Testis (tissue), 2 donors: ENCODE measurements at regions not wholly inside any gene's neighbourhood (a gene's known extent, or its start where the extent isn't known, plus 50 kb on each side); places are given as distances from the start of the nearest gene placed in this dataset.

Experiments used
- DNase-seq: peaks from one replicate; pipeline ENCODE4 v3.0.0-alpha.2; 2019
- H3K27ac ChIP-seq, 2 donors: fragments of 200-600 bp; sonication (generic); one replicate each; pipeline ENCODE4 v1.5.1; 2019
- H3K27me3 ChIP-seq: fragments of 200-600 bp; sonication (generic); one replicate; pipeline ENCODE4 v1.5.1; 2019
- H3K36me3 ChIP-seq: fragments of 200-600 bp; sonication (generic); one replicate; pipeline ENCODE4 v1.5.1; 2017; ENCODE audit warnings: low read depth; ENCODE audit errors: missing control alignments
- H3K4me1 ChIP-seq: fragments of 200-600 bp; sonication (generic); one replicate; pipeline ENCODE4 v1.5.1; 2019
- H3K4me3 ChIP-seq, 2 donors: fragments of 200-600 bp; sonication (generic); one replicate each; pipeline ENCODE4 v1.5.1; 2017 to 2019
- H3K9me3 ChIP-seq: fragments of 200-600 bp; sonication (generic); one replicate; pipeline ENCODE4 v1.5.1; 2017
- POLR2A ChIP-seq: fragments of 450-650 bp; IDR thresholded peaks from one replicate; pipeline ENCODE4 v1.6.1; 2017; ENCODE audit warnings: antibody characterized with exemption, mild to moderate bottlenecking, moderate library complexity
- WGBS, 2 donors: methylation state at CpG; one replicate each; pipeline ENCODE4 v1.1.5; 2018; 5-methylcytosine and 5-hydroxymethylcytosine counted together
- intact Hi-C: fragments of 100-400 bp; cut with DNase I; formaldehyde crosslinking; loops from one replicate; pipeline ENCODE4 v1.15.1; 2023; ENCODE audit warnings: low total_unique reads
- TF ChIP-seq, protein P1 (sequence below), 3 experiments: fragments of 450-650 bp in 2 of 3; fragments of 200-600 bp in 1 of 3; sonication (generic) in 1 of 3; IDR thresholded peaks; one replicate each; pipeline ENCODE4 v1.5.1; 2016 to 2019; ENCODE audit warnings: antibody characterized with exemption in 3 of 3, mild to moderate bottlenecking in 2 of 3, moderate library complexity in 1 of 3

DNA sequence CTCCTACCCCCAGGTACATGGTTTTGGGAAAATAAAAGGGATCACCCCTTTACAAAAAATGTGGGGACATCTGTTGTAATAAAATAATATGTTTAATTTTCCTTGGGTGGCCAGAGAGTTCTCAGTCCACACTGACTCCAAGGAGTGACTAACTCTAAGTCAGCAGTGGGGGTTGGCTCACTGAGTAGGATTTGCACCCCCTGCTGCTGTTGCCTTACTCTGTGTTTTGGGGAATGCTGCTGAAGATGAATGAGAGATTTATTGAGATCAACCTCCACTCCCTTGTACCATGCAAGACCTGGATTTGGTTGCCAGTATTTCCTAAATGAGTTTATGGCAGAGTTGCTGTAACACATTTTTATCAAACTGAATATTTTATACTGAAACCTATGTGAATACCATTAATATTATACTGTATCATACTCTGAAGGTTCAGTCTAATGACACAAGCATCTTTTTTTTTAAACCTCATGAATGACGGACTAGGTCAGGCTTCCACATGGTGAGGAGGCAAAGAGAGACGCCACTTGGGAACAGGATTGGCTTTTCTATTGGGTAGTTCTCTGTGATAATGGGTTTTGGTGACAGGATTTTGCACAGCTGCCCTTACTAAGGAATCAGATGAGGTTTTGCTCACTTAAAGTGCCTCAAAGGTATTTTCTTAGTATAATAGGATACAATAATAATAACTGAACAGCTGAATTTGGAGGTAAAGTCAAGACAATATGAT lies 121.3 kb upstream of the OSMR start:
- Histone ChIP-seq H3K27me3 (no peaks in the 10 kb centered on the region), H3K27ac (peak overlapping the region in 1 of 2 donors; percentile 50), H3K4me1 (peaks cover 22% of the 10 kb centered on the region), H3K9me3 (no peaks in the 10 kb centered on the region), H3K36me3 (no peaks in the 10 kb centered on the region), H3K4me3 (no peak overlapping the region)
- WGBS, 2 donors = 82 to 93% methylated on average over 2 of the region's 2 CpGs
- TF ChIP-seq, protein P1, sequence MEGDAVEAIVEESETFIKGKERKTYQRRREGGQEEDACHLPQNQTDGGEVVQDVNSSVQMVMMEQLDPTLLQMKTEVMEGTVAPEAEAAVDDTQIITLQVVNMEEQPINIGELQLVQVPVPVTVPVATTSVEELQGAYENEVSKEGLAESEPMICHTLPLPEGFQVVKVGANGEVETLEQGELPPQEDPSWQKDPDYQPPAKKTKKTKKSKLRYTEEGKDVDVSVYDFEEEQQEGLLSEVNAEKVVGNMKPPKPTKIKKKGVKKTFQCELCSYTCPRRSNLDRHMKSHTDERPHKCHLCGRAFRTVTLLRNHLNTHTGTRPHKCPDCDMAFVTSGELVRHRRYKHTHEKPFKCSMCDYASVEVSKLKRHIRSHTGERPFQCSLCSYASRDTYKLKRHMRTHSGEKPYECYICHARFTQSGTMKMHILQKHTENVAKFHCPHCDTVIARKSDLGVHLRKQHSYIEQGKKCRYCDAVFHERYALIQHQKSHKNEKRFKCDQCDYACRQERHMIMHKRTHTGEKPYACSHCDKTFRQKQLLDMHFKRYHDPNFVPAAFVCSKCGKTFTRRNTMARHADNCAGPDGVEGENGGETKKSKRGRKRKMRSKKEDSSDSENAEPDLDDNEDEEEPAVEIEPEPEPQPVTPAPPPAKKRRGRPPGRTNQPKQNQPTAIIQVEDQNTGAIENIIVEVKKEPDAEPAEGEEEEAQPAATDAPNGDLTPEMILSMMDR (IDR thresholded peaks at IDR 0.05) = no peak
- TF ChIP-seq POLR2A = no peak
- intact Hi-C loops = no loop called here
- no peak for DNase-seq

DNA sequence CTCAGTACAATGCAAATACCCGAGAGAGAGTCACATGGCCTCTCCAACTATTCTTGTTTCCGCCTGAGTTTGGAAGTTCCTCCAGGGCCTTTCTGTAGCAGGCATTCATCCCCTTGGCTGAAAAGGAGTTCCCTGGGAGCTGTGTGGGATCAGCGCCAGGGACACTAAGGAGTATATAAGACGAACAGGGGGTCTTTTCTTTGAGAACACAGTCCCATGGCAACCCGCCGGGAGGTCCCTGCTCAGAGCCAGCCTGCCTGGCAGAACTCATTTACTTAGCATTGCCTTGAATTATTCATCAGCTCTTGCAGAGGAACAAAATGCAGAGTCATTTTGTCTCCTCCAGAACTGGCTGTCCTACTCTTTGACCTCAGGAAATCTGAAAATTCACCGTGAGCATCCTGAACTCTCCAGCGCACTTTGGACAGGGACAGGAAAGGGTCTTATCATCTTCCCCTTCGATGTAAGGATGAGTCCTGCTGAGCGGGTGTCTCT lies 120.4 kb upstream of the OSMR start:
- intact Hi-C loops = no loop called here
- TF ChIP-seq, protein P1 (IDR thresholded peaks at IDR 0.05) = no peak
- TF ChIP-seq POLR2A = no peak
- no peaks in the 10 kb centered on the region for H3K36me3 ChIP-seq
- H3K4me1 ChIP-seq = peaks cover 21% of the 10 kb centered on the region
- peak; percentile 37 for DNase-seq
- no peak overlapping the region for H3K4me3 ChIP-seq
- no peaks in the 10 kb centered on the region for H3K27me3 ChIP-seq
- H3K27ac ChIP-seq = peak overlapping the region in 1 of 2 donors; percentile 50
- 59 to 65% methylated on average over 10 of the region's 10 CpGs for WGBS, 2 donors
- no peaks in the 10 kb centered on the region for H3K9me3 ChIP-seq

- intact Hi-C loops = no loop called here
- Histone ChIP-seq H3K27me3 (no peaks in the 10 kb centered on the region), H3K4me3 (no peak overlapping the region), H3K9me3 (no peaks in the 10 kb centered on the region), H3K27ac (peak overlapping the region in 1 of 2 donors; percentile 50), H3K4me1 (peaks cover 21% of the 10 kb centered on the region), H3K36me3 (no peaks in the 10 kb centered on the region)
- 90 to 92% methylated on average over 3 of the region's 3 CpGs for WGBS, 2 donors
- TF ChIP-seq, protein P1 (IDR thresholded peaks at IDR 0.05) = no peak
- no peak for TF ChIP-seq POLR2A
- DNase-seq = no peak
Measured at GRCh38 chr5:38726279-38726678, 119.5 kb upstream of the OSMR start.

GRCh38 chr5:38728029-38728428 lies 117.8 kb upstream of the OSMR start:
- 73 to 83% methylated on average over 3 of the region's 3 CpGs for WGBS, 2 donors
- Histone ChIP-seq H3K27me3 (no peaks in the 10 kb centered on the region), H3K4me1 (peaks cover 15% of the 10 kb centered on the region), H3K9me3 (no peaks in the 10 kb centered on the region), H3K36me3 (no peaks in the 10 kb centered on the region), H3K4me3 (no peak overlapping the region), H3K27ac (no peak overlapping the region)
- DNase-seq = no peak
- intact Hi-C loops = no loop called here
- no peak for TF ChIP-seq POLR2A
- TF ChIP-seq, protein P1 (IDR thresholded peaks at IDR 0.05) = no peak

- no peaks in the 10 kb centered on the region for H3K27me3 ChIP-seq
- no peak for TF ChIP-seq POLR2A
- TF ChIP-seq, protein P1 (IDR thresholded peaks at IDR 0.05) = no peak
- intact Hi-C loops = no loop called here
- no peaks in the 10 kb centered on the region for H3K4me1 ChIP-seq
- H3K9me3 ChIP-seq = no peaks in the 10 kb centered on the region
- WGBS, 2 donors = 68 to 78% methylated on average over 4 of the region's 4 CpGs
- no peaks in the 10 kb centered on the region for H3K36me3 ChIP-seq
- H3K27ac ChIP-seq = no peak overlapping the region
- no peak for DNase-seq
- no peak overlapping the region for H3K4me3 ChIP-seq
Measured at GRCh38 chr5:38731461-38731860, 114.4 kb upstream of the OSMR start.
